WTC11 (cell line): ENCODE measurements at regions not wholly inside any gene's neighbourhood (a gene's known extent, or its start where the extent isn't known, plus 50 kb on each side); places are given as distances from the start of the nearest gene placed in this dataset.

ENCODE experiments used
- ELF4 ChIP-seq: sonication (generic); formaldehyde crosslinking; IDR thresholded peaks from 2 replicates; pipeline ENCODE4 v1.8.1; 2022; ENCODE audit warnings: low read depth, mild to moderate bottlenecking, moderate library complexity, missing genetic modification reagents
- SP1 ChIP-seq: sonication (generic); formaldehyde crosslinking; conservative IDR thresholded peaks from 2 replicates; pipeline ENCODE4 v1.8.1; 2022; ENCODE audit warnings: missing genetic modification reagents
- ZNF396 ChIP-seq: fragments of 250-450 bp; sonication (Bioruptor Pico); IDR thresholded peaks from 2 replicates; pipeline ENCODE4 v1.8.0; 2021; ENCODE audit warnings: mild to moderate bottlenecking, moderate library complexity, borderline replicate concordance
- TF ChIP-seq, protein P1 (sequence below): fragments of 200-600 bp; IDR thresholded peaks from 2 replicates; pipeline ENCODE4 v1.8.0; 2022; ENCODE audit warnings: antibody characterized with exemption
- TF ChIP-seq, protein P2 (sequence below): sonication (generic); formaldehyde crosslinking; IDR thresholded peaks from 2 replicates; pipeline ENCODE4 v1.8.1; 2023; ENCODE audit warnings: mild to moderate bottlenecking, missing genetic modification reagents, borderline replicate concordance
- TF ChIP-seq, protein P3 (sequence below): sonication (generic); formaldehyde crosslinking; IDR thresholded peaks from 2 replicates; pipeline ENCODE4 v1.8.1; 2023; ENCODE audit warnings: mild to moderate bottlenecking, missing genetic modification reagents, moderate library complexity
- TF ChIP-seq, protein P4 (sequence below): sonication (generic); formaldehyde crosslinking; IDR thresholded peaks from 2 replicates; pipeline ENCODE4 v1.8.0; 2022; ENCODE audit warnings: mild to moderate bottlenecking, missing genetic modification reagents
- TF ChIP-seq, protein P5 (sequence below): sonication (generic); formaldehyde crosslinking; conservative IDR thresholded peaks from 2 replicates; pipeline ENCODE4 v1.8.1; 2023; ENCODE audit warnings: mild to moderate bottlenecking, low read depth, missing genetic modification reagents, moderate library complexity
- TF ChIP-seq, protein P6 (sequence below): sonication (generic); formaldehyde crosslinking; conservative IDR thresholded peaks from 2 replicates; pipeline ENCODE4 v1.8.1; 2022; ENCODE audit warnings: mild to moderate bottlenecking, missing genetic modification reagents

DNA sequence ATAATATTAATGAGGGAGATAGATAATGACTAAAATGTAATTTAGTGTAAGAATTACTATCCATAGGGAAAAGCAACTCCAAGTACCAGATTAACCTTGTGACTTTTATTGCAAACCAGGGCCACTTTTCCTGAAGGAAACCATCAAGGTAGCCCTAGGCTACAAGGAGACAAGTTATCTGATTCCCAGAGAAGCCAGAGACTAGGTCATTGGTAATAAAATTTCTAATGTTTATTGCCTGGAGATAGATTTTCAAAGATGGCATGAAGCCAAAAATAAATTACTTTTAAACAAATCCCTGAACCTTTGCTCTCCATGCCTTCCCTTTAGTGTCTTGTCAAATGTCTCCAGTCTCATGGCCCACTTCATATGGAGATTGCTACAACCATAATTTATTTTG lies 610.1 kb upstream of the SLC10A2 start:
- no peak for TF ChIP-seq SP1 (CRISPR knock-in tag)
- TF ChIP-seq, protein P1, sequence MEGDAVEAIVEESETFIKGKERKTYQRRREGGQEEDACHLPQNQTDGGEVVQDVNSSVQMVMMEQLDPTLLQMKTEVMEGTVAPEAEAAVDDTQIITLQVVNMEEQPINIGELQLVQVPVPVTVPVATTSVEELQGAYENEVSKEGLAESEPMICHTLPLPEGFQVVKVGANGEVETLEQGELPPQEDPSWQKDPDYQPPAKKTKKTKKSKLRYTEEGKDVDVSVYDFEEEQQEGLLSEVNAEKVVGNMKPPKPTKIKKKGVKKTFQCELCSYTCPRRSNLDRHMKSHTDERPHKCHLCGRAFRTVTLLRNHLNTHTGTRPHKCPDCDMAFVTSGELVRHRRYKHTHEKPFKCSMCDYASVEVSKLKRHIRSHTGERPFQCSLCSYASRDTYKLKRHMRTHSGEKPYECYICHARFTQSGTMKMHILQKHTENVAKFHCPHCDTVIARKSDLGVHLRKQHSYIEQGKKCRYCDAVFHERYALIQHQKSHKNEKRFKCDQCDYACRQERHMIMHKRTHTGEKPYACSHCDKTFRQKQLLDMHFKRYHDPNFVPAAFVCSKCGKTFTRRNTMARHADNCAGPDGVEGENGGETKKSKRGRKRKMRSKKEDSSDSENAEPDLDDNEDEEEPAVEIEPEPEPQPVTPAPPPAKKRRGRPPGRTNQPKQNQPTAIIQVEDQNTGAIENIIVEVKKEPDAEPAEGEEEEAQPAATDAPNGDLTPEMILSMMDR, result no peak
- TF ChIP-seq, protein P2, sequence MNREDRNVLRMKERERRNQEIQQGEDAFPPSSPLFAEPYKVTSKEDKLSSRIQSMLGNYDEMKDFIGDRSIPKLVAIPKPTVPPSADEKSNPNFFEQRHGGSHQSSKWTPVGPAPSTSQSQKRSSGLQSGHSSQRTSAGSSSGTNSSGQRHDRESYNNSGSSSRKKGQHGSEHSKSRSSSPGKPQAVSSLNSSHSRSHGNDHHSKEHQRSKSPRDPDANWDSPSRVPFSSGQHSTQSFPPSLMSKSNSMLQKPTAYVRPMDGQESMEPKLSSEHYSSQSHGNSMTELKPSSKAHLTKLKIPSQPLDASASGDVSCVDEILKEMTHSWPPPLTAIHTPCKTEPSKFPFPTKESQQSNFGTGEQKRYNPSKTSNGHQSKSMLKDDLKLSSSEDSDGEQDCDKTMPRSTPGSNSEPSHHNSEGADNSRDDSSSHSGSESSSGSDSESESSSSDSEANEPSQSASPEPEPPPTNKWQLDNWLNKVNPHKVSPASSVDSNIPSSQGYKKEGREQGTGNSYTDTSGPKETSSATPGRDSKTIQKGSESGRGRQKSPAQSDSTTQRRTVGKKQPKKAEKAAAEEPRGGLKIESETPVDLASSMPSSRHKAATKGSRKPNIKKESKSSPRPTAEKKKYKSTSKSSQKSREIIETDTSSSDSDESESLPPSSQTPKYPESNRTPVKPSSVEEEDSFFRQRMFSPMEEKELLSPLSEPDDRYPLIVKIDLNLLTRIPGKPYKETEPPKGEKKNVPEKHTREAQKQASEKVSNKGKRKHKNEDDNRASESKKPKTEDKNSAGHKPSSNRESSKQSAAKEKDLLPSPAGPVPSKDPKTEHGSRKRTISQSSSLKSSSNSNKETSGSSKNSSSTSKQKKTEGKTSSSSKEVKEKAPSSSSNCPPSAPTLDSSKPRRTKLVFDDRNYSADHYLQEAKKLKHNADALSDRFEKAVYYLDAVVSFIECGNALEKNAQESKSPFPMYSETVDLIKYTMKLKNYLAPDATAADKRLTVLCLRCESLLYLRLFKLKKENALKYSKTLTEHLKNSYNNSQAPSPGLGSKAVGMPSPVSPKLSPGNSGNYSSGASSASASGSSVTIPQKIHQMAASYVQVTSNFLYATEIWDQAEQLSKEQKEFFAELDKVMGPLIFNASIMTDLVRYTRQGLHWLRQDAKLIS (CRISPR knock-in tag), result no peak
- TF ChIP-seq, protein P3, sequence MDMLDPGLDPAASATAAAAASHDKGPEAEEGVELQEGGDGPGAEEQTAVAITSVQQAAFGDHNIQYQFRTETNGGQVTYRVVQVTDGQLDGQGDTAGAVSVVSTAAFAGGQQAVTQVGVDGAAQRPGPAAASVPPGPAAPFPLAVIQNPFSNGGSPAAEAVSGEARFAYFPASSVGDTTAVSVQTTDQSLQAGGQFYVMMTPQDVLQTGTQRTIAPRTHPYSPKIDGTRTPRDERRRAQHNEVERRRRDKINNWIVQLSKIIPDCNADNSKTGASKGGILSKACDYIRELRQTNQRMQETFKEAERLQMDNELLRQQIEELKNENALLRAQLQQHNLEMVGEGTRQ, result no peak
- TF ChIP-seq, protein P4, sequence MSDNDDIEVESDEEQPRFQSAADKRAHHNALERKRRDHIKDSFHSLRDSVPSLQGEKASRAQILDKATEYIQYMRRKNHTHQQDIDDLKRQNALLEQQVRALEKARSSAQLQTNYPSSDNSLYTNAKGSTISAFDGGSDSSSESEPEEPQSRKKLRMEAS, result no peak
- TF ChIP-seq, protein P5, sequence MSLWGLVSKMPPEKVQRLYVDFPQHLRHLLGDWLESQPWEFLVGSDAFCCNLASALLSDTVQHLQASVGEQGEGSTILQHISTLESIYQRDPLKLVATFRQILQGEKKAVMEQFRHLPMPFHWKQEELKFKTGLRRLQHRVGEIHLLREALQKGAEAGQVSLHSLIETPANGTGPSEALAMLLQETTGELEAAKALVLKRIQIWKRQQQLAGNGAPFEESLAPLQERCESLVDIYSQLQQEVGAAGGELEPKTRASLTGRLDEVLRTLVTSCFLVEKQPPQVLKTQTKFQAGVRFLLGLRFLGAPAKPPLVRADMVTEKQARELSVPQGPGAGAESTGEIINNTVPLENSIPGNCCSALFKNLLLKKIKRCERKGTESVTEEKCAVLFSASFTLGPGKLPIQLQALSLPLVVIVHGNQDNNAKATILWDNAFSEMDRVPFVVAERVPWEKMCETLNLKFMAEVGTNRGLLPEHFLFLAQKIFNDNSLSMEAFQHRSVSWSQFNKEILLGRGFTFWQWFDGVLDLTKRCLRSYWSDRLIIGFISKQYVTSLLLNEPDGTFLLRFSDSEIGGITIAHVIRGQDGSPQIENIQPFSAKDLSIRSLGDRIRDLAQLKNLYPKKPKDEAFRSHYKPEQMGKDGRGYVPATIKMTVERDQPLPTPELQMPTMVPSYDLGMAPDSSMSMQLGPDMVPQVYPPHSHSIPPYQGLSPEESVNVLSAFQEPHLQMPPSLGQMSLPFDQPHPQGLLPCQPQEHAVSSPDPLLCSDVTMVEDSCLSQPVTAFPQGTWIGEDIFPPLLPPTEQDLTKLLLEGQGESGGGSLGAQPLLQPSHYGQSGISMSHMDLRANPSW (CRISPR knock-in tag), result no peak
- TF ChIP-seq ELF4, result no peak
- TF ChIP-seq ZNF396 (CRISPR knock-in tag), result no peak
- TF ChIP-seq, protein P6, sequence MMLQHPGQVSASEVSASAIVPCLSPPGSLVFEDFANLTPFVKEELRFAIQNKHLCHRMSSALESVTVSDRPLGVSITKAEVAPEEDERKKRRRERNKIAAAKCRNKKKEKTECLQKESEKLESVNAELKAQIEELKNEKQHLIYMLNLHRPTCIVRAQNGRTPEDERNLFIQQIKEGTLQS, result no peak
